GM23338 (cell line): ENCODE measurements at regions not wholly inside any gene's neighbourhood (a gene's known extent, or its start where the extent isn't known, plus 50 kb on each side); places are given as distances from the start of the nearest gene placed in this dataset.

ENCODE experiments used
- CREB1 ChIP-seq: fragments of 250-450 bp; sonication (Bioruptor Pico); IDR thresholded peaks from 2 replicates; pipeline ENCODE4 v1.5.0; 2020; ENCODE audit warnings: low read depth, mild to moderate bottlenecking, moderate library complexity
- CTCF ChIP-seq, 2 experiments: fragments of 200-600 bp in 1 of 2; sonication (generic) in 1 of 2; conservative IDR thresholded peaks; 2 replicates each; pipeline versions ENCODE4 v1.5.1 to v1.6.1; 2016 to 2017; ENCODE audit warnings: antibody characterized with exemption in 2 of 2, low read depth in 2 of 2, mild to moderate bottlenecking in 2 of 2, moderate library complexity in 1 of 2
- ETS1 ChIP-seq: IDR thresholded peaks from 2 replicates; pipeline ENCODE4 v1.6.1; 2016; ENCODE audit warnings: antibody characterized with exemption
- EZH2 ChIP-seq: fragments of 200-600 bp; sonication (generic); IDR thresholded peaks from one replicate; pipeline ENCODE4 v1.8.0; 2017; ENCODE audit warnings: antibody characterized with exemption, mild to moderate bottlenecking, low read depth; ENCODE audit not compliant: unreplicated experiment
- EZH2phosphoT487 ChIP-seq: fragments of 200-600 bp; sonication (generic); IDR thresholded peaks from one replicate; pipeline ENCODE4 v1.8.1; 2018; ENCODE audit warnings: antibody characterized with exemption; ENCODE audit not compliant: unreplicated experiment
- JUNB ChIP-seq: IDR thresholded peaks from one replicate; pipeline ENCODE4 v1.6.1; 2016; ENCODE audit warnings: antibody characterized with exemption; ENCODE audit not compliant: unreplicated experiment
- NANOG ChIP-seq: IDR thresholded peaks from 2 replicates; pipeline ENCODE4 v1.6.1; 2016; ENCODE audit warnings: antibody characterized with exemption, borderline replicate concordance
- POLR2AphosphoS5 ChIP-seq: IDR thresholded peaks from 2 replicates; pipeline ENCODE4 v1.6.1; 2016; ENCODE audit warnings: antibody characterized with exemption, low read depth
- REST ChIP-seq: IDR thresholded peaks from one replicate; pipeline ENCODE4 v1.6.1; 2018; ENCODE audit warnings: antibody characterized with exemption; ENCODE audit not compliant: unreplicated experiment
- STAT1 ChIP-seq: IDR thresholded peaks from one replicate; pipeline ENCODE4 v1.6.1; 2016; ENCODE audit warnings: antibody characterized with exemption; ENCODE audit not compliant: unreplicated experiment
- ZNF114 ChIP-seq: fragments of 250-450 bp; sonication (Bioruptor Pico); IDR thresholded peaks from 2 replicates; pipeline ENCODE4 v1.5.0; 2020; ENCODE audit warnings: mild to moderate bottlenecking, moderate library complexity
- ZNF331 ChIP-seq: fragments of 250-450 bp; sonication (Bioruptor Pico); IDR thresholded peaks from 2 replicates; pipeline ENCODE4 v1.5.0; 2020; ENCODE audit warnings: low read depth, mild to moderate bottlenecking, moderate library complexity
- ZNF462 ChIP-seq: fragments of 250-450 bp; sonication (Bioruptor Pico); IDR thresholded peaks from 2 replicates; pipeline ENCODE4 v1.5.0; 2020; ENCODE audit warnings: mild to moderate bottlenecking, moderate library complexity

GRCh38 chr2:174681099-174682006 lies 82.9 kb downstream of the CHRNA1 start:
- no peak for TF ChIP-seq CTCF (conservative IDR thresholded peaks at IDR 0.05; ENCODE audit: low read depth in 2 of 2)
- no peak for TF ChIP-seq EZH2phosphoT487
- TF ChIP-seq POLR2AphosphoS5 = no peak
- TF ChIP-seq EZH2 = no peak
- no peak for TF ChIP-seq STAT1
- no peak for TF ChIP-seq REST
- no peak for TF ChIP-seq ETS1
- no peak for TF ChIP-seq ZNF114 (CRISPR knock-in tag)
- no peak for TF ChIP-seq NANOG
- no peak for TF ChIP-seq JUNB
- TF ChIP-seq ZNF462 (CRISPR knock-in tag) = no peak
- no peak for TF ChIP-seq CREB1
- TF ChIP-seq ZNF331 = no peak
